K562 (cell line): ENCODE measurements at regions not wholly inside any gene's neighbourhood (a gene's known extent, or its start where the extent isn't known, plus 50 kb on each side); places are given as distances from the start of the nearest gene placed in this dataset.
A peak's percentile ranks its signal among the peaks of the same experiment; 100 is the strongest.

Experiments
- ATAC-seq: fragments of 200-7000 bp; cut with Tn5 transposase; 3 replicates; pipeline ENCODE4 v1.9.1; 2020; ENCODE audit warnings: moderate library complexity
- BruUV-seq: library from RNA; stranded (reverse); fragments of 400-500 nt; replicated peaks from 2 replicates; lab custom pipeline; 2021; lab: Mats Ljungman, UMichigan
- CTCF ChIA-PET: fragments of 300-600 bp; formaldehyde crosslinking; extraction: SDS; loops from one replicate; lab custom pipeline; 2021; ENCODE audit warnings: low intra/inter-chr PET ratio; lab: Yijun Ruan, JAX
- POLR2A ChIA-PET: fragments of 300-600, 350-650 bp; sonication (Branson Sonifier 250); formaldehyde crosslinking; extraction: SDS; loops from one replicate; lab custom pipeline; 2021; ENCODE audit warnings: antibody characterized with exemption, inconsistent platforms; lab: Yijun Ruan, JAX
- DNase-seq, 4 experiments: peaks; one replicate each; pipeline versions ENCODE4 v3.0.0 to v3.0.0-alpha.2; 2011 to 2018; ENCODE audit warnings: low spot score in 3 of 4, mixed read lengths in 3 of 4; ENCODE audit errors: extremely low read depth in 1 of 4
- FAIRE-seq: peaks from 2 replicates; lab custom pipeline; 2011; peaks lifted over from hg19 to GRCh38; lab: Jason Lieb, UNC
- H2AFZ ChIP-seq: 2 replicates; pipeline ENCODE4 v1.6.0; 2011; ENCODE audit warnings: low read depth, low read length, control low read depth, inconsistent platforms
- H3K27ac ChIP-seq: fragments of 200-600 bp; 3 replicates; pipeline ENCODE4 v1.8.0; 2011; ENCODE audit warnings: low read depth, mild to moderate bottlenecking, control low read depth, inconsistent platforms, low read length, moderate library complexity, mixed read lengths; ENCODE audit errors: extremely low read depth
- H3K27me3 ChIP-seq, 2 experiments: fragments of 300-600 bp in 1 of 2; 2 replicates in 1 of 2; 3 replicates in 1 of 2; pipeline versions ENCODE4 v1.6.0 to v1.8.0; 2011; ENCODE audit warnings: inconsistent platforms in 2 of 2, low read length in 2 of 2, mild to moderate bottlenecking in 1 of 2, mixed read lengths in 1 of 2, moderate library complexity in 1 of 2; ENCODE audit not compliant: control insufficient read depth in 2 of 2, insufficient read depth in 2 of 2
- H3K36me3 ChIP-seq: fragments of 300-600 bp; 3 replicates; pipeline ENCODE4 v1.8.0; 2011; ENCODE audit warnings: mild to moderate bottlenecking, low read length, inconsistent platforms; ENCODE audit not compliant: control insufficient read depth, insufficient read depth
- H3K4me1 ChIP-seq, 2 experiments: fragments of 200-600 bp in 1 of 2; replicated peaks in 1 of 2; 2 replicates in 1 of 2; 3 replicates in 1 of 2; pipeline versions ENCODE4 v1.5.1 to v1.8.0; 2011; ENCODE audit warnings: inconsistent platforms in 2 of 2, low read length in 2 of 2, mild to moderate bottlenecking in 1 of 2, mixed read lengths in 1 of 2, moderate library complexity in 1 of 2; ENCODE audit not compliant: control insufficient read depth in 2 of 2, insufficient read depth in 2 of 2
- H3K4me2 ChIP-seq: 2 replicates; pipeline ENCODE4 v1.6.1; 2011; ENCODE audit warnings: low read length, control low read depth, inconsistent platforms, mixed read lengths; ENCODE audit not compliant: insufficient read depth
- H3K4me3 ChIP-seq: fragments of 200-600 bp; sonication (generic), shearing (Covaris generic); 2 replicates; pipeline ENCODE4 v1.5.1; 2016; ENCODE audit warnings: control low read depth, inconsistent platforms
- H3K79me2 ChIP-seq: fragments of 200-600 bp; 3 replicates; pipeline ENCODE4 v1.8.0; 2011; ENCODE audit warnings: low read length, inconsistent platforms; ENCODE audit not compliant: control insufficient read depth, insufficient read depth
- H3K9ac ChIP-seq, 2 experiments: 2 replicates each; pipeline versions ENCODE4 v1.6.0 to v1.6.1; 2011; ENCODE audit warnings: low read depth in 2 of 2, low read length in 2 of 2, control low read depth in 1 of 2, inconsistent platforms in 1 of 2, mild to moderate bottlenecking in 1 of 2, mixed read lengths in 1 of 2; ENCODE audit not compliant: insufficient read depth in 1 of 2
- H3K9me1 ChIP-seq: one replicate; pipeline ENCODE4 v1.6.0; 2011; ENCODE audit warnings: inconsistent platforms, mild to moderate bottlenecking, low read length, moderate library complexity; ENCODE audit not compliant: control insufficient read depth, insufficient read depth
- H3K9me3 ChIP-seq: replicated peaks from 2 replicates; pipeline ENCODE4 v1.5.1; 2011; ENCODE audit warnings: low read depth, low read length, inconsistent platforms; ENCODE audit not compliant: control insufficient read depth, insufficient read depth
- H4K20me1 ChIP-seq: replicated peaks from 2 replicates; pipeline ENCODE4 v1.6.1; 2011; ENCODE audit warnings: low read length, inconsistent platforms, mixed read lengths; ENCODE audit not compliant: control insufficient read depth, insufficient read depth
- ARID3A ChIP-seq: IDR thresholded peaks from 2 replicates; pipeline ENCODE4 v1.6.1; 2012; ENCODE audit warnings: low read depth, low read length, improper control_type of control experiment, borderline replicate concordance
- CXXC5 ChIP-seq: fragments of 250-450 bp; sonication (Bioruptor Pico); IDR thresholded peaks from 2 replicates; pipeline ENCODE4 v1.8.0; 2022; ENCODE audit warnings: inconsistent platforms, mild to moderate bottlenecking, moderate library complexity
- E2F8 ChIP-seq: fragments of 450-650 bp; IDR thresholded peaks from 2 replicates; pipeline ENCODE4 v1.7.1; 2018; ENCODE audit warnings: mild to moderate bottlenecking, low read depth; ENCODE audit not compliant: partially characterized antibody
- ELF1 ChIP-seq: fragments of 200-800 bp; sonication (Bioruptor generic); IDR thresholded peaks from 2 replicates; pipeline ENCODE4 v1.6.1; 2016; ENCODE audit warnings: missing genetic modification characterization, missing compliant biosample characterization
- FOXJ3 ChIP-seq: sonication (generic); formaldehyde crosslinking; IDR thresholded peaks from 2 replicates; pipeline ENCODE4 v1.4.0; 2020; ENCODE audit warnings: mild to moderate bottlenecking, missing genetic modification reagents
- MLX ChIP-seq, 2 experiments: fragments of 450-650 bp in 1 of 2; sonication (generic) in 1 of 2; formaldehyde crosslinking; conservative IDR thresholded peaks; 2 replicates each; pipeline versions ENCODE4 v1.4.0 to v1.8.1; 2020 to 2022; ENCODE audit warnings: mild to moderate bottlenecking in 1 of 2, missing genetic modification reagents in 1 of 2
- SMC3 ChIP-seq: conservative IDR thresholded peaks from 2 replicates; pipeline ENCODE4 v1.6.1; 2011; ENCODE audit warnings: low read depth, low read length, improper control_type of control experiment; ENCODE audit not compliant: insufficient read depth
- SP1 ChIP-seq: sonication (generic); formaldehyde crosslinking; IDR thresholded peaks from 2 replicates; pipeline ENCODE4 v1.8.1; 2022; ENCODE audit warnings: mild to moderate bottlenecking, missing genetic modification reagents
- SRF ChIP-seq, 2 experiments: fragments of 250-450, 450-650 bp in 1 of 2; sonication (Bioruptor Pico) in 1 of 2; sonication (generic) in 1 of 2; formaldehyde crosslinking; IDR thresholded peaks; 2 replicates each; pipeline versions ENCODE4 v1.5.0 to v1.5.1; 2020 to 2022; ENCODE audit warnings: mild to moderate bottlenecking in 1 of 2, missing genetic modification reagents in 1 of 2
- TGIF2 ChIP-seq: sonication (generic); formaldehyde crosslinking; IDR thresholded peaks from 2 replicates; pipeline ENCODE4 v1.8.1; 2022; ENCODE audit warnings: mild to moderate bottlenecking, missing genetic modification reagents, moderate library complexity
- THAP12 ChIP-seq: fragments of 250-450 bp; sonication (Bioruptor Pico); IDR thresholded peaks from 2 replicates; pipeline ENCODE4 v1.9.0; 2021; ENCODE audit warnings: mild to moderate bottlenecking, inconsistent platforms
- YBX1 ChIP-seq: fragments of 450-650 bp; IDR thresholded peaks from 2 replicates; pipeline ENCODE4 v1.7.1; 2016; ENCODE audit warnings: mild to moderate bottlenecking
- ZNF124 ChIP-seq: sonication (generic); formaldehyde crosslinking; IDR thresholded peaks from 2 replicates; pipeline ENCODE4 v1.8.1; 2022; ENCODE audit warnings: missing genetic modification reagents
- ZNF699 ChIP-seq: fragments of 250-450 bp; sonication (Bioruptor Pico); IDR thresholded peaks from 2 replicates; pipeline ENCODE4 v1.8.0; 2021; ENCODE audit warnings: mild to moderate bottlenecking, moderate library complexity; ENCODE audit not compliant: insufficient replicate concordance
- WGBS: fragments of 100-300 bp; shearing (Covaris generic); methylation state at CpG from one replicate; pipeline ENCODE4 v1.1.6; 2016; ENCODE audit warnings: low coverage, mixed read lengths; ENCODE audit not compliant: insufficient coverage; ENCODE audit errors: missing lambda C conversion rate; 5-methylcytosine and 5-hydroxymethylcytosine counted together
- in situ Hi-C: fragments of 300-500 bp; cut with MboI; formaldehyde crosslinking; loops from 4 replicates; pipeline ENCODE4 v1.15.0; 2018; ENCODE audit warnings: inconsistent platforms, mixed read lengths
- intact Hi-C: fragments of 100-400 bp; cut with micrococcal nuclease; formaldehyde crosslinking; loops from 2 replicates; pipeline ENCODE4 v1.14.2; 2022

GRCh38 chr1:96966536-96967138 lies 245.1 kb downstream of the PTBP2 start (continued):
- TF ChIP-seq SMC3 (peak; percentile 72), ELF1 (tag) (no peak), ZNF699 (no peak), TGIF2 (CRISPR knock-in tag) (no peak), E2F8 (no peak), MLX (CRISPR knock-in tag; conservative IDR thresholded peaks at IDR 0.05) (no peak), SP1 (CRISPR knock-in tag) (no peak)

- no TSS peak for BruUV-seq
- Histone ChIP-seq H3K9me1 (no peaks in the 10 kb centered on the region), H3K4me2 (no peak overlapping the region), H3K27me3 (no peaks in the 10 kb centered on the region), H3K9me3 (no peaks in the 10 kb centered on the region), H3K79me2 (no peaks in the 10 kb centered on the region), H3K4me1 (no peaks in the 10 kb centered on the region), H2AFZ (no peak overlapping the region), H3K27ac (no peak overlapping the region), H4K20me1 (no peaks in the 10 kb centered on the region), H3K4me3 (no peak overlapping the region), H3K9ac (no peak overlapping the region), H3K36me3 (no peaks in the 10 kb centered on the region)
- CTCF ChIA-PET: interaction anchor here (0.7 to 1.2 kb wide), 2 partner anchors 1025 to 1084 kb away, joined by 6 to 7 read pairs; no protein-coding TSS in a partner anchor
- POLR2A ChIA-PET: no interaction called here
- TF ChIP-seq YBX1 (no peak), SRF (CRISPR knock-in tag; IDR thresholded peaks at IDR 0.05) (no peak), ARID3A (no peak), ZNF124 (CRISPR knock-in tag) (no peak), FOXJ3 (CRISPR knock-in tag) (no peak), CXXC5 (CRISPR knock-in tag) (no peak), THAP12 (no peak)
- DNase-seq (no peak), FAIRE-seq (no peak), ATAC-seq (no peak)
- WGBS: 4% methylated on average over 8 of the region's 8 CpGs
- intact Hi-C loops (no loop called here), in situ Hi-C loops (no loop called here)
These were observed 245.7 kb downstream of the PTBP2 start for GRCh38 chr1:96967311-96967710.
